HL-60 (cell line): ENCODE measurements at regions not wholly inside any gene's neighbourhood (a gene's known extent, or its start where the extent isn't known, plus 50 kb on each side); places are given as distances from the start of the nearest gene placed in this dataset.
"Not testable (repeated sequence)": the region's sequence is repeated elsewhere in the genome, so short reads cannot be mapped to it uniquely, and the experiment has no call there.

Experiments
- DNase-seq, 2 experiments: peaks; one replicate each; pipeline ENCODE4 v3.0.0-alpha.2; 2010 to 2020; ENCODE audit warnings: low read depth in 1 of 2, low spot score in 1 of 2
- H3K27ac ChIP-seq: fragments of 250-450 bp; sonication (Bioruptor Pico); replicated peaks from 2 replicates; pipeline ENCODE4 v1.5.1; 2020; ENCODE audit warnings: mild to moderate bottlenecking, moderate library complexity
- H3K27me3 ChIP-seq: fragments of 250-450 bp; sonication (Bioruptor Pico); 2 replicates; pipeline ENCODE4 v1.5.1; 2021; ENCODE audit warnings: mild to moderate bottlenecking, moderate library complexity; ENCODE audit not compliant: insufficient read depth, poor library complexity, severe bottlenecking
- H3K4me3 ChIP-seq: replicated peaks from 2 replicates; pipeline ENCODE4 v1.5.1; 2011; ENCODE audit warnings: mild to moderate bottlenecking, control low read depth, low read length; ENCODE audit not compliant: insufficient read depth
- CTCF ChIP-seq: IDR thresholded peaks from one replicate; pipeline ENCODE4 v1.5.1; 2011; ENCODE audit warnings: low read length, control low read depth, inconsistent platforms; ENCODE audit not compliant: insufficient read depth
- GABPA ChIP-seq: IDR thresholded peaks from 2 replicates; pipeline ENCODE4 v1.6.1; 2012; ENCODE audit warnings: low read depth
- POLR2AphosphoS5 ChIP-seq: IDR thresholded peaks from 2 replicates; pipeline ENCODE4 v1.6.1; 2012; ENCODE audit warnings: low read depth
- REST ChIP-seq: IDR thresholded peaks from 2 replicates; pipeline ENCODE4 v1.6.1; 2012; ENCODE audit warnings: low read depth; ENCODE audit not compliant: insufficient replicate concordance
- SPI1 ChIP-seq: IDR thresholded peaks from 2 replicates; pipeline ENCODE4 v1.6.1; 2012; ENCODE audit warnings: low read depth, mild to moderate bottlenecking, borderline replicate concordance

GRCh38 chr17:14432079-14432478, 131.2 kb downstream of the HS3ST3B1 start:
- DNase-seq: no peak
- TF ChIP-seq SPI1: no peak
- no peak for TF ChIP-seq GABPA
- TF ChIP-seq POLR2AphosphoS5: no peak
- TF ChIP-seq REST: no peak
- no peak for TF ChIP-seq CTCF
- no peak overlapping the region for H3K27ac ChIP-seq
- no peaks in the 10 kb centered on the region for H3K27me3 ChIP-seq
- no peak overlapping the region for H3K4me3 ChIP-seq

- H3K4me3 ChIP-seq: no peak overlapping the region
- H3K27ac ChIP-seq: peak overlapping the region; percentile 30
- DNase-seq: no peak
- no peaks in the 10 kb centered on the region for H3K27me3 ChIP-seq
- no peak for TF ChIP-seq CTCF
These were observed 128.2 kb downstream of the HS3ST3B1 start for GRCh38 chr17:14429084-14429483.

- Histone ChIP-seq H3K27ac (peak overlapping the region; percentile 30), H3K4me3 (no peak overlapping the region), H3K27me3 (no peaks in the 10 kb centered on the region)
- TF ChIP-seq SPI1: peak; percentile 85
- TF ChIP-seq POLR2AphosphoS5: no peak
- peak in 1 of 2 experiments; percentile 25 for DNase-seq
These were observed 127.8 kb downstream of the HS3ST3B1 start for GRCh38 chr17:14428648-14429029.

DNA sequence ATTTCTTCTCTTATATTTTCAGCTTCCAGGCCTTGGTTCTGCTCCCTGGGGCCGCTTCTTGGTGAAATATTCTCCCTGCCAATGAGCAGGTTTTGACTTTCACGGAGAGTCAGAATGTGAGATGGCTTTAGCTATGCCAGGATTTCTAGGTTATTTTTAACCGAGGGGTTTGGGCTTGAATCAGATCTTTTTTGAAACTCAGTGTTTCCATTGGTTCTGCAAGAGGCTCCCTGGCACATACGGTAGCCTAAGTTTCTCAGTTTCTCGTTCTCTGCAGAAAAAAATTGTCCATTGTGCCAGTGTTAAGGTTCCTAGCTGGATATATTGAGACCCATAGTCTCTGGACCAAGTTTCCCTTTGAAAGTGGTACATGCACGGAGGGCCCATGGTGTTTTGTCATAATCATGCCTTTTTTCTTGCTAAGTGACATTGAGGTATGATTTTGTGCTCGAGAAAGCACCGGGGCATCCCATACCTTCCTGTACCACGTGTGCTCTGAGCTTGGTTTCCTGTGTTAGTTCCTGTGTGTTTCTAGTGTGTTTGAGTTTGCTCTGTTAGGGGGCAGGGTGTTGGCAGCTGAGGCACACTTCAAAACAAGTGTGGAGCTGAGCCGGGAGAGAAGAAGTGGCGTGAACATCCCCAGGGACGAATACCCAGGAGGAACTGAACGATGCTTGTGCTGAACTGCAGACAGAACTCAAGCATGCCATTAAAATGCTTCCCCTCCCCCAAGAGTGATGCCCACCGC, 127.2 kb downstream of the HS3ST3B1 start:
- no peak overlapping the region for H3K27ac ChIP-seq
- no peak overlapping the region for H3K4me3 ChIP-seq
- DNase-seq: peak in 1 of 2 experiments; percentile 1
- H3K27me3 ChIP-seq: no peaks in the 10 kb centered on the region
- TF ChIP-seq SPI1: no peak
- TF ChIP-seq GABPA: no peak
- TF ChIP-seq CTCF: no peak
- no peak for TF ChIP-seq REST
- no peak for TF ChIP-seq POLR2AphosphoS5

DNA sequence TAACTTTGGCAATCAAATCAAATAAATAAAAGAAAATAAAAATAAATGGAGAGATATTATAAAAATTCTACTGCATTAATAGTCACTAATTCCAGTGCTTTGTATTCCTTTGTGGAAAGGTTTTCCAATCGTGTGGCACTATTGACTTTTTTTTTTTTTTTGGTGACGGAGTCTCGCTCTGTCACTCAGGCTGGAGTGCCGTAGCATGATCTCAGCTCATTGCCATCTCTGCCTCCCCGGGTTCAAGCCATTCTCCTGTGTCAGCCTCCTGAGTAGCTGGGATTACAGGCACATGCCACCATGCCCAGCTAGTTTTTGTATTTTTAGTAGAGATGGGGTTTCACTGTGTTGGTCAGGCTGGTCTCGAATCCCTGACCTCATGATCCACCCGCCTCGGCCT, 122.3 kb downstream of the HS3ST3B1 start:
- not testable (repeated sequence) for H3K4me3 ChIP-seq, H3K27me3 ChIP-seq, DNase-seq, H3K27ac ChIP-seq
